WTC11 (cell line): ENCODE measurements at regions not wholly inside any gene's neighbourhood (a gene's known extent, or its start where the extent isn't known, plus 50 kb on each side); places are given as distances from the start of the nearest gene placed in this dataset.

Source experiments
- ATAC-seq: fragments of 200-7000 bp; cut with Tn5 transposase; 2 replicates; pipeline ENCODE4 v1.10.0; 2021; ENCODE audit warnings: mild to moderate bottlenecking, moderate library complexity
- CTCF ChIA-PET: fragments of 300-600 bp; sonication (Branson Sonifier 250); formaldehyde crosslinking; loops from one replicate; lab custom pipeline; 2021; ENCODE audit warnings: antibody characterized with exemption; lab: Charles Lee
- POLR2A ChIA-PET: fragments of 350-600 bp; sonication (Branson Sonifier 250); formaldehyde crosslinking; loops from one replicate; lab custom pipeline; 2021; ENCODE audit warnings: antibody characterized with exemption; lab: Charles Lee
- DNase-seq: peaks from one replicate; pipeline ENCODE4 v3.0.0; 2021; ENCODE audit warnings: low spot score
- H3K27ac Mint-ChIP-seq: 2 replicates; pipeline ENCODE4 v1.8.0; 2021; ENCODE audit warnings: mixed read lengths
- H3K27me3 Mint-ChIP-seq: 2 replicates; pipeline ENCODE4 v1.8.0; 2021; ENCODE audit warnings: low read depth, mild to moderate bottlenecking, moderate library complexity, mixed read lengths
- H3K36me3 Mint-ChIP-seq: 2 replicates; pipeline ENCODE4 v1.8.0; 2021; ENCODE audit warnings: mixed read lengths
- H3K4me1 Mint-ChIP-seq: 2 replicates; pipeline ENCODE4 v1.8.0; 2022; ENCODE audit warnings: mixed read lengths
- H3K4me3 Mint-ChIP-seq: 2 replicates; pipeline ENCODE4 v1.8.0; 2021; ENCODE audit warnings: mild to moderate bottlenecking, moderate library complexity, mixed read lengths
- H3K9me3 Mint-ChIP-seq: 2 replicates; pipeline ENCODE4 v1.8.0; 2021; ENCODE audit warnings: mixed read lengths
- ESRRA ChIP-seq: sonication (generic); formaldehyde crosslinking; IDR thresholded peaks from 2 replicates; pipeline ENCODE4 v1.8.1; 2022; ENCODE audit warnings: mild to moderate bottlenecking, missing genetic modification reagents, borderline replicate concordance
- FOXJ3 ChIP-seq: sonication (generic); formaldehyde crosslinking; IDR thresholded peaks from 2 replicates; pipeline ENCODE4 v1.9.0; 2021; ENCODE audit warnings: missing genetic modification reagents, mild to moderate bottlenecking, borderline replicate concordance
- GABPB1 ChIP-seq: sonication (generic); formaldehyde crosslinking; IDR thresholded peaks from 2 replicates; pipeline ENCODE4 v1.8.1; 2023; ENCODE audit warnings: mild to moderate bottlenecking, missing genetic modification reagents
- HMGA2 ChIP-seq: fragments of 250-450 bp; sonication (Bioruptor Pico); IDR thresholded peaks from 2 replicates; pipeline ENCODE4 v1.4.0; 2021; ENCODE audit warnings: mild to moderate bottlenecking, moderate library complexity
- HMGXB4 ChIP-seq: sonication (generic); formaldehyde crosslinking; IDR thresholded peaks from 2 replicates; pipeline ENCODE4 v1.8.1; 2023; ENCODE audit warnings: mild to moderate bottlenecking, moderate library complexity, missing genetic modification reagents
- MAX ChIP-seq: sonication (generic); formaldehyde crosslinking; IDR thresholded peaks from 2 replicates; pipeline ENCODE4 v1.8.0; 2022; ENCODE audit warnings: mild to moderate bottlenecking, missing genetic modification reagents
- MLX ChIP-seq: sonication (generic); formaldehyde crosslinking; IDR thresholded peaks from 2 replicates; pipeline ENCODE4 v1.8.1; 2023; ENCODE audit warnings: mild to moderate bottlenecking, missing genetic modification reagents, moderate library complexity
- NR1H2 ChIP-seq: sonication (generic); formaldehyde crosslinking; IDR thresholded peaks from 2 replicates; pipeline ENCODE4 v1.9.0; 2021; ENCODE audit warnings: mild to moderate bottlenecking, moderate library complexity, missing genetic modification reagents
- NR2C2 ChIP-seq: sonication (generic); formaldehyde crosslinking; IDR thresholded peaks from 2 replicates; pipeline ENCODE4 v1.8.0; 2022; ENCODE audit warnings: mild to moderate bottlenecking, missing genetic modification reagents
- PRDM15 ChIP-seq: sonication (generic); formaldehyde crosslinking; IDR thresholded peaks from 2 replicates; pipeline ENCODE4 v1.8.0; 2022; ENCODE audit warnings: missing genetic modification reagents
- PRRX2 ChIP-seq: fragments of 250-450 bp; sonication (Bioruptor Pico); IDR thresholded peaks from 2 replicates; pipeline ENCODE4 v1.8.0; 2021; ENCODE audit warnings: mild to moderate bottlenecking
- SMAD3 ChIP-seq: sonication (generic); formaldehyde crosslinking; IDR thresholded peaks from 2 replicates; pipeline ENCODE4 v1.8.0; 2022; ENCODE audit warnings: missing genetic modification reagents, mild to moderate bottlenecking, borderline replicate concordance
- TP53 ChIP-seq: sonication (generic); formaldehyde crosslinking; IDR thresholded peaks from 2 replicates; pipeline ENCODE4 v1.8.1; 2023; ENCODE audit warnings: mild to moderate bottlenecking, missing genetic modification reagents
- USF1 ChIP-seq: sonication (generic); formaldehyde crosslinking; IDR thresholded peaks from 2 replicates; pipeline ENCODE4 v1.8.0; 2022; ENCODE audit warnings: mild to moderate bottlenecking, missing genetic modification reagents
- ZNF281 ChIP-seq: sonication (generic); formaldehyde crosslinking; IDR thresholded peaks from 2 replicates; pipeline ENCODE4 v1.8.0; 2023; ENCODE audit warnings: mild to moderate bottlenecking, missing genetic modification reagents
- ZNF317 ChIP-seq: sonication (generic); formaldehyde crosslinking; IDR thresholded peaks from 2 replicates; pipeline ENCODE4 v1.8.1; 2023; ENCODE audit warnings: low read depth, mild to moderate bottlenecking, moderate library complexity, missing genetic modification reagents, borderline replicate concordance
- ZNF423 ChIP-seq: fragments of 250-450 bp; sonication (Bioruptor Pico); IDR thresholded peaks from 2 replicates; pipeline ENCODE4 v2.1.2; 2022; ENCODE audit warnings: mild to moderate bottlenecking, moderate library complexity
- ZNF425 ChIP-seq: fragments of 250-450 bp; sonication (Bioruptor Pico); conservative IDR thresholded peaks from 2 replicates; pipeline ENCODE4 v1.9.0; 2021; ENCODE audit warnings: mild to moderate bottlenecking

- no peak for TF ChIP-seq ZNF317 (CRISPR knock-in tag)
- no peak for TF ChIP-seq ZNF281 (CRISPR knock-in tag)
- TF ChIP-seq NR2C2, result no peak
- TF ChIP-seq ESRRA (CRISPR knock-in tag), result no peak
- no peak for TF ChIP-seq SMAD3 (CRISPR knock-in tag)
- no peak for TF ChIP-seq HMGXB4
Observed at GRCh38 chr22:49242480-49242879, 585.2 kb downstream of the BRD1 start (continued).

- Mint-ChIP-seq H3K4me3 (no peak overlapping the region), H3K36me3 (no peaks in the 10 kb centered on the region), H3K27ac (no peak overlapping the region), H3K9me3 (peaks cover 13% of the 10 kb centered on the region; the same call in 1 of the 2 replicates), H3K4me1 (no peaks in the 10 kb centered on the region; the same call in 1 of the 2 replicates), H3K27me3 (no peaks in the 10 kb centered on the region; the same call in 1 of the 2 replicates)
- POLR2A ChIA-PET, result no interaction called here
- CTCF ChIA-PET, result interaction anchor here (1.0 to 1.9 kb wide), 2 partner anchors 64 to 298 kb away, joined by 3 to 10 read pairs; no protein-coding TSS in a partner anchor
- DNase-seq, result no peak
- ATAC-seq, result no peak
- no peak for TF ChIP-seq NR1H2
- no peak for TF ChIP-seq TP53
- TF ChIP-seq ESRRA (CRISPR knock-in tag), result no peak
- no peak for TF ChIP-seq SMAD3 (CRISPR knock-in tag)
- no peak for TF ChIP-seq PRRX2
- no peak for TF ChIP-seq HMGXB4
- TF ChIP-seq FOXJ3 (CRISPR knock-in tag), result no peak
- no peak for TF ChIP-seq MLX (CRISPR knock-in tag)
- TF ChIP-seq ZNF423 (CRISPR knock-in tag), result no peak
- no peak for TF ChIP-seq USF1
- TF ChIP-seq ZNF425, result no peak
- no peak for TF ChIP-seq MAX (CRISPR knock-in tag)
- no peak for TF ChIP-seq PRDM15
- no peak for TF ChIP-seq GABPB1 (CRISPR knock-in tag)
- TF ChIP-seq HMGA2 (CRISPR knock-in tag), result no peak
Observed at GRCh38 chr22:49241174-49241851, 586.4 kb downstream of the BRD1 start.
